CD14-positive monocyte (primary cell): ENCODE measurements at regions not wholly inside any gene's neighbourhood (a gene's known extent, or its start where the extent isn't known, plus 50 kb on each side); places are given as distances from the start of the nearest gene placed in this dataset.

Experiments used
- DNase-seq, 3 donors: peaks; one replicate each; pipeline ENCODE4 v3.0.0-alpha.2; 2011 to 2022
- H2AFZ ChIP-seq: 2 replicates; pipeline ENCODE4 v1.6.0; 2012; ENCODE audit warnings: mild to moderate bottlenecking, low read depth, low read length, inconsistent platforms; ENCODE audit not compliant: insufficient read depth, poor library complexity, severe bottlenecking
- H3K27ac ChIP-seq, 2 donors: 1 replicate in 1 of 2; 2 replicates in 1 of 2; pipeline ENCODE4 v1.5.1; 2012 to 2013; ENCODE audit warnings: low read length in 2 of 2, control low read depth in 1 of 2, inconsistent platforms in 1 of 2, low read depth in 1 of 2, mild to moderate bottlenecking in 1 of 2
- H3K27me3 ChIP-seq, 2 donors: one replicate each; pipeline versions ENCODE4 v1.6.0 to v1.6.1; 2011 to 2013; ENCODE audit warnings: low read length in 2 of 2; ENCODE audit not compliant: control insufficient read depth in 2 of 2, insufficient read depth in 2 of 2
- H3K36me3 ChIP-seq, 2 donors: replicated peaks in 1 of 2; 1 replicate in 1 of 2; 2 replicates in 1 of 2; pipeline versions ENCODE4 v1.5.1 to v1.6.1; 2012 to 2013; ENCODE audit warnings: low read length in 2 of 2, control low read depth in 1 of 2, inconsistent platforms in 1 of 2, mild to moderate bottlenecking in 1 of 2; ENCODE audit not compliant: insufficient read depth in 2 of 2, control insufficient read depth in 1 of 2
- H3K4me1 ChIP-seq, 2 donors: 1 replicate in 1 of 2; 2 replicates in 1 of 2; pipeline versions ENCODE4 v1.5.1 to v1.6.1; 2012 to 2013; ENCODE audit warnings: low read length in 2 of 2, control low read depth in 1 of 2, inconsistent platforms in 1 of 2, mild to moderate bottlenecking in 1 of 2, moderate library complexity in 1 of 2; ENCODE audit not compliant: insufficient read depth in 2 of 2, control insufficient read depth in 1 of 2
- H3K4me2 ChIP-seq: replicated peaks from 2 replicates; pipeline ENCODE3; 2012; ENCODE audit warnings: low read length, moderate library complexity, mild to moderate bottlenecking; ENCODE audit not compliant: poor library complexity, severe bottlenecking; ENCODE audit errors: extremely low read depth
- H3K4me3 ChIP-seq, 3 experiments: fragments of 200-600 bp in 1 of 3; sonication (generic) in 1 of 3; replicated peaks in 1 of 3; 1 replicate in 2 of 3; 2 replicates in 1 of 3; pipeline ENCODE4 v1.5.1; 2011 to 2013; ENCODE audit warnings: low read length in 3 of 3, mild to moderate bottlenecking in 3 of 3, control low read depth in 2 of 3, low read depth in 2 of 3, inconsistent platforms in 1 of 3, moderate library complexity in 1 of 3
- H3K79me2 ChIP-seq: 2 replicates; pipeline ENCODE4 v1.6.0; 2012; ENCODE audit warnings: mild to moderate bottlenecking, control low read depth, inconsistent platforms, low read length, moderate library complexity; ENCODE audit not compliant: insufficient read depth
- H3K9ac ChIP-seq: 2 replicates; pipeline ENCODE4 v1.6.0; 2017; ENCODE audit warnings: low read length, mild to moderate bottlenecking; ENCODE audit not compliant: insufficient read depth, poor library complexity, severe bottlenecking
- H3K9me3 ChIP-seq, 2 donors: replicated peaks in 1 of 2; 1 replicate in 1 of 2; 2 replicates in 1 of 2; pipeline versions ENCODE4 v1.5.1 to v1.6.1; 2012 to 2013; ENCODE audit warnings: low read length in 2 of 2, control low read depth in 1 of 2; ENCODE audit not compliant: control insufficient read depth in 1 of 2, insufficient read depth in 1 of 2
- H4K20me1 ChIP-seq: 2 replicates; pipeline ENCODE4 v1.6.0; 2012; ENCODE audit warnings: mild to moderate bottlenecking, low read length, control low read depth, moderate library complexity; ENCODE audit not compliant: insufficient read depth
- H3K27ac Mint-ChIP-seq, 7 donors: one replicate each; pipeline ENCODE4 v1.8.0; 2020; ENCODE audit warnings: mild to moderate bottlenecking in 7 of 7, mixed read lengths in 7 of 7, moderate library complexity in 6 of 7, inconsistent platforms in 2 of 7
- H3K27me3 Mint-ChIP-seq, 3 donors: one replicate each; pipeline ENCODE4 v1.8.0; 2021 to 2022; ENCODE audit warnings: low read depth in 3 of 3, mild to moderate bottlenecking in 3 of 3, mixed read lengths in 3 of 3, moderate library complexity in 3 of 3, inconsistent platforms in 1 of 3
- H3K36me3 Mint-ChIP-seq, 2 donors: one replicate each; pipeline ENCODE4 v1.8.0; 2020; ENCODE audit warnings: mixed read lengths in 2 of 2, inconsistent platforms in 1 of 2, mild to moderate bottlenecking in 1 of 2
- H3K4me1 Mint-ChIP-seq: one replicate; pipeline ENCODE4 v1.8.0; 2020; ENCODE audit warnings: mild to moderate bottlenecking, mixed read lengths
- H3K4me3 Mint-ChIP-seq, 2 donors: one replicate each; pipeline ENCODE4 v1.8.0; 2020; ENCODE audit warnings: mild to moderate bottlenecking in 2 of 2, mixed read lengths in 2 of 2, moderate library complexity in 1 of 2
- H3K9me3 Mint-ChIP-seq, 7 donors: one replicate each; pipeline ENCODE4 v1.8.0; 2020 to 2022; ENCODE audit warnings: mixed read lengths in 7 of 7, mild to moderate bottlenecking in 6 of 7, moderate library complexity in 6 of 7, inconsistent platforms in 2 of 7
- CTCF ChIP-seq: fragments of 200-600 bp; IDR thresholded peaks from one replicate; pipeline ENCODE4 v1.8.0; 2022; ENCODE audit warnings: antibody characterized with exemption, mild to moderate bottlenecking
- WGBS: methylation state at CpG from one replicate; pipeline ENCODE4 v1.1.5; 2013; ENCODE audit warnings: missing lambda C conversion rate; ENCODE audit not compliant: insufficient coverage; 5-methylcytosine and 5-hydroxymethylcytosine counted together
- intact Hi-C, 2 donors: fragments of 100-400 bp; cut with micrococcal nuclease; formaldehyde crosslinking; loops; one replicate each; pipeline versions ENCODE4 v1.15.0 to v1.15.1; 2023

DNA sequence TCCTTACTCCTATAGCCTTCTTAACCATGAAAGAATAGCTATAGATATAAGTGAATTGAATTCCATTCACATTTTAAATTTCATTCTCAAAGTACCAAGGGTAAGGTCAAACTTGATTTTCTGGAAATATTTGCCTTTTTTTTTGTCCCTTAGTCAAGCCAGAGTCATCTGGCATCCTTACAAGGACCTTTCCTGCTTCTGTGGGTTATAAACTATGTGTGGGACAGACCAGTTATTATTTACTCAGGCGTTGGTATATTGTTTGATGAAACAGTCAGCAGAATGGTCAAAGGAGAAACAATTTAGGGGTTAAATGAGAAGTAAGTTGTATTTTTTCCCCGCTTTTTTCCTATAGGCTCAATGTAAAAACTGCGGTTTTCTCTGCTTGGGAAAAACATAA, 1103.2 kb upstream of the ZEB2 start:
- Histone ChIP-seq H3K4me3 (no peak overlapping the region), H3K36me3 (no peaks in the 10 kb centered on the region)

DNA sequence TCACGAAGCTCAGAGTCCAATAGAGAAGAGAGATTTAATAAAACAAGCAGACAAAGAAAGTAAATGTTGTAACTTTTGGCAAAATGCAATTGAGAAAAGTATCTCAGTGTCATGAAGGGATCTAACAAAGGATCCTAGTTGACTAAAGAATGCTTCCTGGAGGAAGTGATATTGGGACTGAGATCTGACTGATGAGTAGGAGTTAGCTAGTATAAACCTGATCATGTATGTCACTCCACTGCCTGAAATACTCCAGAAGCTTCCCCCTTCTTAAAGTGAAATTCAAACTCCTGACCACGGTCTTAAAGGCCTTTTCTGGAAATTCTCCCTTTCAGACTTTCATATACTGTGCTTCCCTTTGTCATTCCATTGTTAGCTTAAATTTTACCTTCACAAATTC, 1102.4 kb upstream of the ZEB2 start:
- H4K20me1 ChIP-seq = no peaks in the 10 kb centered on the region
- H3K27me3 ChIP-seq = no peaks in the 10 kb centered on the region
- H3K9me3 ChIP-seq = no peaks in the 10 kb centered on the region
- H2AFZ ChIP-seq = no peak overlapping the region
- H3K4me3 Mint-ChIP-seq = no peak overlapping the region
- no peak overlapping the region for H3K9ac ChIP-seq
- no peaks in the 10 kb centered on the region for H3K4me1 ChIP-seq
- no peaks in the 10 kb centered on the region for H3K4me1 Mint-ChIP-seq
- no peak overlapping the region for H3K27ac ChIP-seq
- no peaks in the 10 kb centered on the region for H3K36me3 ChIP-seq
- no peak overlapping the region for H3K27ac Mint-ChIP-seq
- peaks cover 0 to 2% (median 0%) of the 10 kb centered on the region in 3 donors for H3K27me3 Mint-ChIP-seq
- no peak for DNase-seq
- 100% methylated on average over 2 of the region's 2 CpGs for WGBS
- H3K4me2 ChIP-seq = no peak overlapping the region
- H3K36me3 Mint-ChIP-seq = no peaks in the 10 kb centered on the region
- intact Hi-C loops = no loop called here
- no peaks in the 10 kb centered on the region for H3K79me2 ChIP-seq
- TF ChIP-seq CTCF = no peak
- H3K9me3 Mint-ChIP-seq = peaks cover 0 to 3% (median 0%) of the 10 kb centered on the region in 7 donors
- no peak overlapping the region for H3K4me3 ChIP-seq

More for the DNA sequence above, 1103.2 kb upstream of the ZEB2 start:
- H3K9me3 Mint-ChIP-seq = peaks cover 0 to 2% (median 0%) of the 10 kb centered on the region in 7 donors
- H3K27ac Mint-ChIP-seq = no peak overlapping the region
- H3K36me3 Mint-ChIP-seq = no peaks in the 10 kb centered on the region
- no peaks in the 10 kb centered on the region for H3K27me3 ChIP-seq
- no peaks in the 10 kb centered on the region for H3K9me3 ChIP-seq
- no peaks in the 10 kb centered on the region for H3K4me1 Mint-ChIP-seq
- intact Hi-C loops = no loop called here
- H3K4me3 Mint-ChIP-seq = no peak overlapping the region
- no peak for DNase-seq
- H3K79me2 ChIP-seq = no peaks in the 10 kb centered on the region
- H2AFZ ChIP-seq = no peak overlapping the region
- H3K4me1 ChIP-seq = no peaks in the 10 kb centered on the region
- 93% methylated on average over 2 of the region's 3 CpGs for WGBS
- no peak overlapping the region for H3K27ac ChIP-seq
- H3K4me2 ChIP-seq = no peak overlapping the region
- no peaks in the 10 kb centered on the region for H4K20me1 ChIP-seq
- no peak for TF ChIP-seq CTCF
- no peak overlapping the region for H3K9ac ChIP-seq
- H3K27me3 Mint-ChIP-seq = peaks cover 0 to 2% (median 0%) of the 10 kb centered on the region in 3 donors
